Right forelimb (tissue), 1 donor: ENCODE measurements at regions not wholly inside any gene's neighbourhood (a gene's known extent, or its start where the extent isn't known, plus 50 kb on each side); places are given as distances from the start of the nearest gene placed in this dataset.
"Not testable (repeated sequence)": the region's sequence is repeated elsewhere in the genome, so short reads cannot be mapped to it uniquely, and the experiment has no call there.

Experiments
- DNase-seq: peaks from one replicate; pipeline ENCODE4 v3.0.0-alpha.2; 2018

- no peak for DNase-seq
Measured at GRCh38 chr10:28354511-28354910, 51.6 kb upstream of the MPP7 start.

DNA sequence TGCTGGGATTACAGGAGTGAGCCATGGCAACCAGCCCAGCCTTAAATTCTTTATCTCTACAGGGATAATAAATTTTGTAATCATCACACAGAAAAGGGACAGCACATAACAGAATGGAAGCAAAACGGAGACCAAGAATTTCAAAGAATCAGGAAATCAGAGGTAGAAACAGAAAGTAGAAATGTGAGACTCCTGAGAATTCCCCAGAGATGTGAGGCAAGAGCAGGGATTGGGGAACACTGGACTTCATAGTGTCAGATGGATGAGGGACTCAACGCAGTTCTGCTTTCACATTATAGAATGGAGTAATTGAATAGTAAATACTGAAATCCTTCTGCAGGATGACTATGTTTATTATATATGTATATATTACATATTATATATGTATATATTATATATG lies 52.5 kb upstream of the MPP7 start:
- DNase-seq, result no peak

- no peak for DNase-seq
Measured at GRCh38 chr10:28359334-28359733, 56.5 kb upstream of the MPP7 start.

DNA sequence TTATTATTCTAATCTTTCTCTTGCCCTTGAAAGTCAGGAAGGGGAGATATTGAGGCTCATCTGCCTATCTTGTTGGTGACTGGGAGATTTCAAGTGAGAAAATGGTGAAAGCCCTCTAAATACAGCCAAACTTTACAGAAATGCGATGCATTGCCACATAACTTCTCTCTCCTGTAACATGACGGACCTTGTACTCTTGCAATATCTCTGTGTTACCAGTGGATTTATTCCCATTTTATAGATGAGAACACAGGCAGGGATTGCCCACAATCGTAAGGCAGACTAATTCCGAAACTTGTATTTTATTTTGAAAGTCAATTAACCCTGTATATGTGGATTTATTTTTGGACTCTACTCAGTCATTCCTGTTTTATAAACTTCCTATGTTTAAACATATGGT lies 57.3 kb upstream of the MPP7 start:
- DNase-seq, result no peak

- no peak for DNase-seq
Measured at GRCh38 chr10:28363376-28363775, 60.5 kb upstream of the MPP7 start.

DNA sequence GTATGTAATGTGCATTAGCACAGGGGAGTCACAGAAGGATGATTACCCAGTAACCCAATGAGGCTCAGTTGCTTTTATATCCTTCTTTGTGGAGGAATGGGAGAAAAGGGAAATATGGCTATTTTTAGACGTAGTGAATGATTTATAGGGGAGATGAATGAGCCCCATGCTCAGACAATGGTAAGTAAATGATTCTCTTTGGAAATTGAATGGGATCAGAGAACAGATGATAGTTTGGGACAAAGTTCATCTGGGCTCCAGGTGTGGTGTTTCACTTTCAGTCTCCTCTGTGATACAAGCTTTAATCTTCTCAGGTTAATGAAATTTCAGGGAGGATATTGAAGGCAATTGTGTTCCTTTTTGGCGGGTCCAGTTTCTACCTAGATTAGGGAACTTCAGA lies 63.0 kb upstream of the MPP7 start:
- DNase-seq, result no peak

DNA sequence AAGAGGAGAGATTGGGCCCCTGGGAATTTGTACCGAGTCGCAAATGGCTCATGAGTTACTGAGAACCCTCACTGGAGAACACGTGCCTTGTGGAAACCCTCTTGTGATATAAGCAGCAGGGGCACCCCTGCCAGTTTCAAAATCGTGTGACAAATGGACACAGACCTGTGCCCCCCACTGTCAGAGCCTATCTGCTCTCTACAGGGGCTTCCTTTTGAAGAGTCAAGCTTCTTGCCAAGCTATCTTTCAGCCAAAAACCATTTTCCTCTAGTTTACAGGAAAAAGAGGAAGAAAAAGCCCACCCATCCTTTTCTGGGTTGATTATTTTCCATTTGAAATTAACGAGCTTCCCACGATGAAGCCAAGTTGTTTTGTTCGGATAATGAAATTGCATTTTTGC lies 64.1 kb upstream of the MPP7 start:
- no peak for DNase-seq

- no peak for DNase-seq
Measured at GRCh38 chr10:28367413-28367812, 64.5 kb upstream of the MPP7 start.

- DNase-seq, result no peak
Measured at GRCh38 chr10:28367929-28368484, 65.1 kb upstream of the MPP7 start.

DNA sequence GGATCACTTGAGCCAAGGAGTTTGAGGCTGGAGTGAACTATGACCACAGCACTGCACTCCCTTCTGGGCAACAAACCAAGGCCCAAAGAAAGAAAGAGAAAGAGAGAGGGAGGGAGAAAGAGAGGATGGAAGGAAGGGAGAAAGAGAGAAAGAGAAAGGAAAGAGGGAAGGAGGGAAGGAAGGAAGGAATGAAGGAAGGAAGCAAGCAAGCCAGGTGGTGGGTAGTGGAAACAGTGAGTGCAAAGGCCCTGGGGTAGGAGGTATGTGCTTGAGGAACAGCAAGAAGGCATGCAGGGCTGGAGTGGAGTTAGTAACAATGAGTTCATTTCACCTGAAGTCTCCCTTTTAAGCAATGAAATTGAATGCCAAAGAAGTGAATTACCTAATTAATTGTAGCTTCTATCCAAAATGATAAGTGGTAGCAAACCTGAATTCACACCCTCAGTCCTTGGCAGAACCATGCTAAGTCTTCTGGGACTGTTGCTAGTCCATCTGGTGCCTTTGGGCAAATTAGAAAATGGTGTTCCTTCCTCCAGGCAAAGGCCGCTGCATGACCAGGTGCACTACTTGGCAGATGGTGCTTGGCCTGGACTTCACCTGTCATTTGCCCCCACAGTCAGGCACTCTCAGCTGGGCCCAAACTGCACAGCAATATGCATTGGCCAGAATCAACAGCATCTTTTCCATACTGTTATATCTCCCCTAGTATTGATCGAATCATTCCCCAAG lies 67.4 kb upstream of the MPP7 start:
- no peak for DNase-seq

GRCh38 chr10:28371638-28372037 lies 68.8 kb upstream of the MPP7 start:
- DNase-seq, result not testable (repeated sequence)

DNA sequence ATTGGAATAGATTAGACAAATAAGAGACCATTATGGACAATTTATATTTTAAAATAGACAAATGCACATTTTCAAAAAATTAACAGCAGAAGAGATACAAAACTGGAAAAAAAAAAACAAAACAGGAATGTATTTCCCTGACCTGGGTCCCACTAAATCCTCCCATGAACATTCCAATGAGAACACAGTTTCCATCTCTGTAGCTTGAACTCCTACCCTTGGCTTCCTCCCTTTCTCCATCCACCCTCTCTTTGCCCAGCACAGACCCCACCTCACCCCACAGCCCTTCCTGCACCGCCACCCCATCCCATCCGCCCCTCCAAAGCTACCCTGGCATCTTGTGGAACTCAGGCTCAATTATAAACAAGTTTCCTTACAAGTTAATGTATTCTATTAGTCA lies 71.2 kb upstream of the MPP7 start:
- no peak for DNase-seq

DNA sequence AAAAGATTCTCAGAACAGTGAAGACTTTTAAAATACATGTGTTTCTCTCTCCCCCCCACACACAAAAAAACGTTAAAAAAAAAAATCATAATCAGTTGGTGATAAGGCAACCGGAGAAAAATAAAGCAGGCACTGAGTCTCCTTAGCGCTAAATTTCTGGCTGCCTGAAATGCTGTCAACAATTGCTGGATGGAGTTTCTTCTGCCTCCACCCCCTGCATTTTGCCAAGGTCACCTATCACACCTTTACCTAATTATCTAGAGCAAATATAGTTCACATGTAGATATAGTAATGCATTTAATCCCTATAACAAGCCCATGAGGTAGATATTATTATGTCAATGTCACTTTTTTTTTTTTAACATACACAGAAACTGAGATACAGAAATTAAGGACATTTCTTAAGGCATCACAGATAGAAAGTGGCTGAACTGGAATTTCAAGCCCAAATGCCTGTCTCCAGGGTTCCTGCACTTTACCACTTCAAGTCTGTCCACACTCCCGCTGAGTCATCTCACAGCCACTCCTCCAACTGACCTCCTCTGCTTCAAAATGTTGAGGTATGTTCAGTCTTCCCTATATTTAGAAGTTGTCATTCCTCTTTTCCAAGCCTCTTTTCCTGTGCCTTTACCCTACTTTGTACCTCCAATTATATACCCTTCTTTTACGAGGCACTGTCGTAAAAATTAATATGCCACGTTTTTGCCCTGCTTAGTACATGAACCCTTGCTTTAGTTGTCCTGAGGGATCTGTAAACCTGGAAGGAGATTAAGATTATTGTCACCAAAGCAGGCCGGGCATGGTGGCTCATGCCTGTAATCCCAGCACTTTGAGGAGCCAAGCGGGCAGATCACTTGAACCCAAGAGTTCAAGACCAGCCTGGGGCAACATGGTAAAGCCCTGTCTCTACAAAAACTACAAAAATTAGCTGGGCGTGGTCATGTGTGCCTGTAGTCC lies 72.8 kb upstream of the MPP7 start:
- DNase-seq, result no peak

DNA sequence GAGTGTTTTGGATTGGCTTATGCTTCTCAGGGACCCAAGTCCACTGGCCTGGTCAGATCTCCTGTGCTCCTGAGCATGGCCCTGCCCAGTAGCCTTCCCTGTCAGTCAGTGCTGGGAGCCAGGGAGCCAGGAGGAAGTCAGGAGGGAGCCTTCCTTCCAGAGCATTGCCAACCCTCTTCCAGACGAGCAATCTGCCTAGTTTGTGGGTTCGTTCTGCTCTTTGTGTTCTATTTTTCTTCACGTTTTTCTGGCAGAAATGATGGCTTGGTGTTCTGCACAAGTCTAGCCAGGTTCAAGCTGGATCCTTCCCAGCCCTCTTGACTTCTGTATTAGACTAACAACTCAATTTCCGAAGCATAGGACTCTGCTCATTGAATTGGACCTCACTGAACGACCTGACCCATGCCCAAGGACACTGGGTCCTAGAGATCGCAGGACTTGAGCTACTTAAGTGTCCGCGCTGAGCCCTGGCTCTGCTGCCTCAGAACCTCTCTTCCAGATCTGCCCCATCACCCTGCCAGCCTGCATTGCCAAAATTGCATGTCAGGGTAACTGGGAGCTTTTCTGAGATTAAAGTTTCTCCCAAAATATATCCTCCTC lies 76.2 kb upstream of the MPP7 start:
- peak; percentile 23 for DNase-seq

GRCh38 chr10:28381466-28381865 lies 78.6 kb upstream of the MPP7 start:
- DNase-seq, result no peak

DNA sequence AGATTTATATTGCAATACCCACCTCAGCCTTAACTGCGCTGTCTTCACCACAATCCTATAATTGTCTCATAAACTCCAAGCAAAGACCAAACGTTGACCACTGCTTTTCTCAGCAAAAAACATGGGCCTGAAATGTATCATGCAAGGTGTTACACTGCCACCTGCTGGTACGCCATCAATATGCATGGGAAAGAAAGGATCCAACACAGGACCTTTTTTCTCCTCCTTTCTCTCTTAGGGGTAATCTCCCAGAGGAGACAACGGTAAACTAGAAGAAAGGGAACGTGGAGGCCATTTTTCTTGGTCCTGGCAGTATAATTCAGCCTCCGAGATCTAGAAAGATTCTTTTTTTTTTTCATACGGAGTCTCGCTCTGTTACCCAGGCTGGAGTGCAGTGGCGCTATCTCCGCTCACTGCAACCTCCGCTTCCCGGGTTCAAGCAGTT lies 79.1 kb upstream of the MPP7 start:
- DNase-seq, result peak; percentile 88

GRCh38 chr10:28382525-28383269 lies 79.8 kb upstream of the MPP7 start:
- no peak for DNase-seq

DNA sequence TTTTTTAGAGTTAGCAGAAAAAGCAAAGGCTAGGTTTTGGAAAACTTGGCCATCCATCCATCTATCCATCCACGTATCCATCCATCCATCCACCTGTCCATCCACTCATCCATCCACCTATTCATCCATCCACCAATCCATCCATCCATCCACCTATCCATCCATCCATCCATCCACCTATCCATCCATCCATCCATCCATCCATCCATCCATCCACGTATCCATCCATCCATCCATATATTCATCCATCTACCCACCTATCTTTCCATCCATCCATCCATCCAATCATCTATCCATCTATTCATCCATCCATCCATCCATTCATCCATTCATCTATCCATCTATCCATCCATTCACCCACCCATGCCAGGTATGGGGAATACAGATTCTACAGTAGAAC lies 81.7 kb upstream of the MPP7 start:
- DNase-seq, result no peak

- no peak for DNase-seq
Measured at GRCh38 chr10:28385748-28386502, 83.1 kb upstream of the MPP7 start.

- no peak for DNase-seq
Measured at GRCh38 chr10:28386503-28386868, 83.6 kb upstream of the MPP7 start.

GRCh38 chr10:28387140-28387539 lies 84.3 kb upstream of the MPP7 start:
- no peak for DNase-seq

DNA sequence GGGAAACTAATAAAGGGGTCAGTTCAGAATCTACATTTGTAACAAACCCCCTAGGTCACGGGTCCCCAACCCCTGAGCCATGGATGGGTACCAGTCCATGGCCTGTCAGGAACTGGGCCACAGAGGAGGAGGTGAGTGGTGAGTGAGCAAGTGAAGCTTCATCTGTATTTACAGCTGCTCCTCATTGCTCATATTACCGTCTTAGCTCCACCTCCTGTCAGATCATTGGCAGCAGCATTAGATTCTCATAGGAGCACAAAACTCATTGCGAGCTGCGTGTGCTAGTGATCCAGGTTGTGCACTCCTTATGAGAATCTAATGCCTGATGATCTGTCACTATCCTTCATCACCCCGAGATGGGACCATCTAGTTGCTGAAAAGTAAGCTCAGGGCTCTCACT lies 88.4 kb upstream of the MPP7 start:
- no peak for DNase-seq
